CD14-positive monocyte (primary cell): ENCODE measurements at regions not wholly inside any gene's neighbourhood (a gene's known extent, or its start where the extent isn't known, plus 50 kb on each side); places are given as distances from the start of the nearest gene placed in this dataset.
"Not testable (repeated sequence)": the region's sequence is repeated elsewhere in the genome, so short reads cannot be mapped to it uniquely, and the experiment has no call there.

Experiments
- DNase-seq, 3 donors: peaks; one replicate each; pipeline ENCODE4 v3.0.0-alpha.2; 2011 to 2022
- H2AFZ ChIP-seq: 2 replicates; pipeline ENCODE4 v1.6.0; 2012; ENCODE audit warnings: mild to moderate bottlenecking, low read depth, low read length, inconsistent platforms; ENCODE audit not compliant: insufficient read depth, poor library complexity, severe bottlenecking
- H3K27ac ChIP-seq, 2 donors: 1 replicate in 1 of 2; 2 replicates in 1 of 2; pipeline ENCODE4 v1.5.1; 2012 to 2013; ENCODE audit warnings: low read length in 2 of 2, control low read depth in 1 of 2, inconsistent platforms in 1 of 2, low read depth in 1 of 2, mild to moderate bottlenecking in 1 of 2
- H3K27me3 ChIP-seq, 2 donors: one replicate each; pipeline versions ENCODE4 v1.6.0 to v1.6.1; 2011 to 2013; ENCODE audit warnings: low read length in 2 of 2; ENCODE audit not compliant: control insufficient read depth in 2 of 2, insufficient read depth in 2 of 2
- H3K36me3 ChIP-seq, 2 donors: replicated peaks in 1 of 2; 1 replicate in 1 of 2; 2 replicates in 1 of 2; pipeline versions ENCODE4 v1.5.1 to v1.6.1; 2012 to 2013; ENCODE audit warnings: low read length in 2 of 2, control low read depth in 1 of 2, inconsistent platforms in 1 of 2, mild to moderate bottlenecking in 1 of 2; ENCODE audit not compliant: insufficient read depth in 2 of 2, control insufficient read depth in 1 of 2
- H3K4me1 ChIP-seq, 2 donors: 1 replicate in 1 of 2; 2 replicates in 1 of 2; pipeline versions ENCODE4 v1.5.1 to v1.6.1; 2012 to 2013; ENCODE audit warnings: low read length in 2 of 2, control low read depth in 1 of 2, inconsistent platforms in 1 of 2, mild to moderate bottlenecking in 1 of 2, moderate library complexity in 1 of 2; ENCODE audit not compliant: insufficient read depth in 2 of 2, control insufficient read depth in 1 of 2
- H3K4me2 ChIP-seq: replicated peaks from 2 replicates; pipeline ENCODE3; 2012; ENCODE audit warnings: low read length, moderate library complexity, mild to moderate bottlenecking; ENCODE audit not compliant: poor library complexity, severe bottlenecking; ENCODE audit errors: extremely low read depth
- H3K4me3 ChIP-seq, 3 experiments: fragments of 200-600 bp in 1 of 3; sonication (generic) in 1 of 3; replicated peaks in 1 of 3; 1 replicate in 2 of 3; 2 replicates in 1 of 3; pipeline ENCODE4 v1.5.1; 2011 to 2013; ENCODE audit warnings: low read length in 3 of 3, mild to moderate bottlenecking in 3 of 3, control low read depth in 2 of 3, low read depth in 2 of 3, inconsistent platforms in 1 of 3, moderate library complexity in 1 of 3
- H3K79me2 ChIP-seq: 2 replicates; pipeline ENCODE4 v1.6.0; 2012; ENCODE audit warnings: mild to moderate bottlenecking, control low read depth, inconsistent platforms, low read length, moderate library complexity; ENCODE audit not compliant: insufficient read depth
- H3K9ac ChIP-seq: 2 replicates; pipeline ENCODE4 v1.6.0; 2017; ENCODE audit warnings: low read length, mild to moderate bottlenecking; ENCODE audit not compliant: insufficient read depth, poor library complexity, severe bottlenecking
- H3K9me3 ChIP-seq, 2 donors: replicated peaks in 1 of 2; 1 replicate in 1 of 2; 2 replicates in 1 of 2; pipeline versions ENCODE4 v1.5.1 to v1.6.1; 2012 to 2013; ENCODE audit warnings: low read length in 2 of 2, control low read depth in 1 of 2; ENCODE audit not compliant: control insufficient read depth in 1 of 2, insufficient read depth in 1 of 2
- H4K20me1 ChIP-seq: 2 replicates; pipeline ENCODE4 v1.6.0; 2012; ENCODE audit warnings: mild to moderate bottlenecking, low read length, control low read depth, moderate library complexity; ENCODE audit not compliant: insufficient read depth
- H3K27ac Mint-ChIP-seq, 7 donors: one replicate each; pipeline ENCODE4 v1.8.0; 2020; ENCODE audit warnings: mild to moderate bottlenecking in 7 of 7, mixed read lengths in 7 of 7, moderate library complexity in 6 of 7, inconsistent platforms in 2 of 7
- H3K27me3 Mint-ChIP-seq, 3 donors: one replicate each; pipeline ENCODE4 v1.8.0; 2021 to 2022; ENCODE audit warnings: low read depth in 3 of 3, mild to moderate bottlenecking in 3 of 3, mixed read lengths in 3 of 3, moderate library complexity in 3 of 3, inconsistent platforms in 1 of 3
- H3K36me3 Mint-ChIP-seq, 2 donors: one replicate each; pipeline ENCODE4 v1.8.0; 2020; ENCODE audit warnings: mixed read lengths in 2 of 2, inconsistent platforms in 1 of 2, mild to moderate bottlenecking in 1 of 2
- H3K4me1 Mint-ChIP-seq: one replicate; pipeline ENCODE4 v1.8.0; 2020; ENCODE audit warnings: mild to moderate bottlenecking, mixed read lengths
- H3K4me3 Mint-ChIP-seq, 2 donors: one replicate each; pipeline ENCODE4 v1.8.0; 2020; ENCODE audit warnings: mild to moderate bottlenecking in 2 of 2, mixed read lengths in 2 of 2, moderate library complexity in 1 of 2
- H3K9me3 Mint-ChIP-seq, 7 donors: one replicate each; pipeline ENCODE4 v1.8.0; 2020 to 2022; ENCODE audit warnings: mixed read lengths in 7 of 7, mild to moderate bottlenecking in 6 of 7, moderate library complexity in 6 of 7, inconsistent platforms in 2 of 7
- CTCF ChIP-seq: fragments of 200-600 bp; IDR thresholded peaks from one replicate; pipeline ENCODE4 v1.8.0; 2022; ENCODE audit warnings: antibody characterized with exemption, mild to moderate bottlenecking
- WGBS: methylation state at CpG from one replicate; pipeline ENCODE4 v1.1.5; 2013; ENCODE audit warnings: missing lambda C conversion rate; ENCODE audit not compliant: insufficient coverage; 5-methylcytosine and 5-hydroxymethylcytosine counted together
- intact Hi-C, 2 donors: fragments of 100-400 bp; cut with micrococcal nuclease; formaldehyde crosslinking; loops; one replicate each; pipeline versions ENCODE4 v1.15.0 to v1.15.1; 2023

GRCh38 chr17:6255322-6255721, 179.6 kb downstream of the AIPL1 start:
- TF ChIP-seq CTCF, result no peak
- Histone ChIP-seq H3K79me2 (no peaks in the 10 kb centered on the region), H3K9me3 (no peaks in the 10 kb centered on the region), H3K4me3 (no peak overlapping the region), H2AFZ (no peak overlapping the region), H4K20me1 (no peaks in the 10 kb centered on the region), H3K4me2 (no peak overlapping the region), H3K36me3 (no peaks in the 10 kb centered on the region), H3K9ac (no peak overlapping the region), H3K4me1 (no peaks in the 10 kb centered on the region), H3K27ac (no peak overlapping the region), H3K27me3 (peaks cover 0 to 3% of the 10 kb centered on the region in 2 donors)
- H3K9me3 Mint-ChIP-seq, result peaks cover 0 to 2% (median 0%) of the 10 kb centered on the region in 7 donors
- no peak for DNase-seq
- peaks cover 9 to 14% (median 13%) of the 10 kb centered on the region in 3 donors for H3K27me3 Mint-ChIP-seq
- H3K27ac Mint-ChIP-seq, result no peak overlapping the region
- no peaks in the 10 kb centered on the region for H3K36me3 Mint-ChIP-seq
- H3K4me1 Mint-ChIP-seq, result no peaks in the 10 kb centered on the region
- intact Hi-C loops, result no loop called here
- no peak overlapping the region for H3K4me3 Mint-ChIP-seq

GRCh38 chr17:6254036-6254435, 180.9 kb downstream of the AIPL1 start:
- Mint-ChIP-seq H3K27me3 (peaks cover 10 to 14% (median 13%) of the 10 kb centered on the region in 3 donors), H3K27ac (no peak overlapping the region), H3K4me3 (no peak overlapping the region), H3K4me1 (no peaks in the 10 kb centered on the region), H3K36me3 (no peaks in the 10 kb centered on the region), H3K9me3 (peaks cover 0 to 2% (median 0%) of the 10 kb centered on the region in 7 donors)
- intact Hi-C loops, result no loop called here
- no peaks in the 10 kb centered on the region for H3K9me3 ChIP-seq
- peaks cover 0 to 3% of the 10 kb centered on the region in 2 donors for H3K27me3 ChIP-seq
- H2AFZ ChIP-seq, result no peak overlapping the region
- no peaks in the 10 kb centered on the region for H3K36me3 ChIP-seq
- no peak overlapping the region for H3K9ac ChIP-seq
- H3K4me1 ChIP-seq, result no peaks in the 10 kb centered on the region
- no peak overlapping the region for H3K4me3 ChIP-seq
- no peak overlapping the region for H3K27ac ChIP-seq
- no peaks in the 10 kb centered on the region for H4K20me1 ChIP-seq
- H3K79me2 ChIP-seq, result no peaks in the 10 kb centered on the region
- TF ChIP-seq CTCF, result no peak
- no peak overlapping the region for H3K4me2 ChIP-seq
- DNase-seq, result no peak
- 84% methylated on average over 5 of the region's 5 CpGs for WGBS

GRCh38 chr17:6251640-6252039, 181.5 kb downstream of the WSCD1 start:
- H3K27me3 Mint-ChIP-seq, H3K36me3 Mint-ChIP-seq: not testable (repeated sequence)

More at GRCh38 chr17:6251640-6252039, 181.5 kb downstream of the WSCD1 start:
- H3K9me3 Mint-ChIP-seq, H3K27me3 ChIP-seq, H3K36me3 ChIP-seq, H3K27ac Mint-ChIP-seq, intact Hi-C loops, H3K4me1 ChIP-seq, H2AFZ ChIP-seq, H3K9ac ChIP-seq, H3K4me3 ChIP-seq, H3K4me3 Mint-ChIP-seq, H3K9me3 ChIP-seq, DNase-seq, H3K4me1 Mint-ChIP-seq, H3K79me2 ChIP-seq, H3K27ac ChIP-seq, H3K4me2 ChIP-seq, H4K20me1 ChIP-seq: not testable (repeated sequence)
- 81% methylated on average over 3 of the region's 5 CpGs for WGBS
